GM21825 (cell line): ENCODE measurements at regions not wholly inside any gene's neighbourhood (a gene's known extent, or its start where the extent isn't known, plus 50 kb on each side); places are given as distances from the start of the nearest gene placed in this dataset.
"Not testable (repeated sequence)": the region's sequence is repeated elsewhere in the genome, so short reads cannot be mapped to it uniquely, and the experiment has no call there.

ENCODE experiments used
- ATAC-seq: cut with Tn5 transposase; IDR thresholded peaks from one replicate; pipeline ENCODE4 v1.9.1; 2021; ENCODE audit warnings: mild to moderate bottlenecking, moderate library complexity; ENCODE audit not compliant: unreplicated experiment

- no peak for ATAC-seq
These were observed 336.1 kb downstream of the RPS29 start for GRCh38 chr14:49250109-49250508.

DNA sequence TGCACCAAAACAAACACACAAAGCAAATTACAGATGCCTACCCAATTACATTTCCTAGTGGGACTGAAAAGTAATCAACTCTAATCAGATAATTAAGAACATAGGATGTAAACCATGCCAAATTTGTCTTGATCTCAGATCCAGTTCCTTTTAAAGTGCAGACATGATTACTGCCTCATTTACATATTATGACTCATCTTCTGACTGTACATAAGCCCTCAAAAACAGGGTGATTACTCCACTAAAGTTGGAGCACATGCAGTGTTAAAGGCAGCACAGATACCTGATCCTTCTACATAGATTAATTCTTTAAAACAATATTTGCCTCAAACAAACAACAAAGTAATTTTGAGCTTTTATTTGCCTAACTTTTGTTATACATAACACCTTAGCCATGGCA, 337.2 kb downstream of the RPS29 start:
- no peak for ATAC-seq

- not testable (repeated sequence) for ATAC-seq
These were observed 342.4 kb downstream of the RPS29 start for GRCh38 chr14:49243777-49244176.

- no peak for ATAC-seq
These were observed 345.8 kb downstream of the RPS29 start for GRCh38 chr14:49240383-49240782.

DNA sequence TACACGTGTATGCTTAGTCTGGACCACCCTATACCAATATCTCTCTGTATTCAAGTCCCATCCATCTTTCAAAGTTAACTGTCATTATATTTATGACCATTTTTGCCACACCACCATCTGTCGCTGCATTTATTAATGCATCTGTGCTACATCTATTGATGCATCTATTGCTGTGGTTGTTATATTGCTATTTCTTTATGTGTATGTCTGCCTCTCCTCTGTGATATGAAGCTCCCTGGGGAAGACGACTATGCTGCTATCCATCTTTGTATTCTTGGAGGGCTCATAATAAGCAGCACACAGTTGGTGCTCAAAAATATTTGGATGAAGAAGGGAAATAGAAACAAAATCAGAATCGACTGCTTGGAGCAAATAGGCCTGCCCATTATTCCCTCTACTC, 357.6 kb downstream of the RPS29 start:
- no peak for ATAC-seq

- no peak for ATAC-seq
These were observed 364.9 kb downstream of the RPS29 start for GRCh38 chr14:49221316-49221715.

DNA sequence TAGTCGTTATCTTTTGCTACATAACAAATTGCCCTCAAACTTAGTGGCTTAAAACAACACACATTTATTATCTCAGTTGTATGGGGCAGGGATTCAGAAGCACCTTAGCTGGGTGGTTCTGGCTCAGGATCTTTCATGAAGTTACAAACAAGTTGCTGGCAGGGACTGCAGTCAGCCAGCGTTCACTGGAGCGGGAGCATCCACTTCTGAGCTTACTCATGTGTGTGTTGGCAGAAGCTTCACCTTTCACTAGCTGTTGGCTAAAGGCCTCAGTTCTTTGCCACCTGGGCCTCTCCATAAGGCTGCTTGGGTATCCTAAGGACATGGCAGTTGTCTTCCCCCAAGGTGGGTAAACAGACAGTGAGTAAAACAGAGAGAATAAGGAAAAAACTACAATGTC, 365.7 kb downstream of the RPS29 start:
- no peak for ATAC-seq

DNA sequence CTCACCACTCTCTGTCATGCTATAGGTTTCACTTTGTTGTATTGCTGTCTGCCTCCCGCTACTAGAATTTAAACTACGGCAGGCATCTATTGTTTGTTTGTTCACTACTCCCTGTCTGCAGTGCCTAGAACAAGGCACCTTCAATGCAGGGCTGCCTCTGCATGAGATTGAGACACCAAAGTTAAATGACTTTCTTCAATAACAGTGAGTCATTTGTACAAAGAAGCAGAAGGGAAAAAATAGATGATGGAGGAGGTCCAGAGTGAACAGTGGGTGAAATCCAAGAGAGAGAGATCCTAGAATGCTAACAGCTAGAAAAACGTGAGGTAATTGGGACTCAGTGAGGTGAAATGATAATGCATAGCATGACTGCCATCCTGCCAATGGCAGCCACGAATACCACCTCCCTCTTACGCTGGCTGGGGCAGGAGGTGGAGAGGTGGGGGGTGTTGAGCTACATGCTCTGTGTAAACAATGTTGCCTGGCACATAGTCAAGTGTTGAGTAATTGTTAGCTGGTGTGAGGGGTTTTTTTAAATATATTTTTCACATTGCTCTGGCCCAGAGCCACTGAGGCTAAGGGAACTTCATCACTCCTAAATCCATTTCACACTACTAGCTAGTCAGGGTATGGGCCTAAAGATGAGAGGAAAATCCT, 367.6 kb downstream of the RPS29 start:
- ATAC-seq, result no peak

DNA sequence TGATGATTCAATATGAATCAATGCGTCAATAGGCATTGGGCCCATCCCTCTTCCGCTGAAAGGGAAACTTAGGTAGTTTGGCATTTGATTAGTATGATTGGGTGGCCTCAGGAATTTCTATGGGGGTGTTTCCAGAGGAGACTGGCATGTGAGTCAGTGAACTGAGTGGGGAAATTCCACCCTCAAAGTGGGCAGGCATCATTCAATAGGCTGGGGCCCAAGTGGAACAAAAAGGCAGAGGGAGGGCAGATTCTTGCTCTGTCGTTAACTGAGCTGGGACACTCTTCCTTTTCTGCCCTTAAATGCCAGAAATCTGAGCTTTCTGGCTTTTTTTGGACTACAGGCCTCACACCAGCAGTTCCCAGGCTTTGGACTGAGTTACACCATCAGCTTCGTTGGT, 373.5 kb downstream of the RPS29 start:
- ATAC-seq, result no peak

DNA sequence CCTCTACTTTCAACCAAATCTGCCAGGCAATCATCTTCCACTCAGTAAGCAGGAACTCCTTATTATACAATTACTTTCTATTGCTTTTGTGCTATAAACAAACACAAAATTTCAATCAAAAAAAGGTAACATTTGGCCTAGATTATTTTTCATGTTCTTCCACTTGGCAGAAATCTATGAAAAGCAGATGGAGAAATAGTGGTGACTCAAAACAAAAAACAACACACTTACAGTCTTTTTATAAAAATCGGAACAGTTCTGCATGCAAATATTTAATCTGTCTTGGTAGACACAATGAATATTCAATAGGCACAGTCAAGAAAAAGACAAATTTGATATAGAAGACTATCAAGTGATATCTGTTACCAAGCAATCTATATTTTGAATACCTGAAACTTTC, 376.8 kb downstream of the RPS29 start:
- ATAC-seq, result no peak

- ATAC-seq, result no peak
These were observed 379.4 kb downstream of the RPS29 start for GRCh38 chr14:49206828-49207227.

DNA sequence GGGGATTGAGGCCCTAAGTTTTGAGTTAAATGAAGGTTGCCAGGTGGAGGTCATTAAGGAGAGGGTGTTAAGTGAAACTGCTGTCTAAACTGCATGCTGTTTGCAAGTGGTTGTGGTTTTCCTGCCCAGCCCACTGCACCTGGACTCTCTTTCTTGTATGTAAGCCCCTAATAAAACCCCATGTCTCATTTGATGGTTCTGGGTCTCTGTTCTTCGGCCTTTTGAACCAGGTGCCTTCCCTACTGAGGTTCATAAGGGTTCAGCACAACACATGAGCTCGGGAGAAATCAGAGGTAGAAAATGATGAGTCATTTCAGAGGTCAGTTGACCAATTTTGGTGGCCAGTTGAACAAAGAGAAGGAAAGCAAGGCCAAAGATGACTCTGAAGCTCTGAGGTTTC, 382.5 kb downstream of the RPS29 start:
- no peak for ATAC-seq

DNA sequence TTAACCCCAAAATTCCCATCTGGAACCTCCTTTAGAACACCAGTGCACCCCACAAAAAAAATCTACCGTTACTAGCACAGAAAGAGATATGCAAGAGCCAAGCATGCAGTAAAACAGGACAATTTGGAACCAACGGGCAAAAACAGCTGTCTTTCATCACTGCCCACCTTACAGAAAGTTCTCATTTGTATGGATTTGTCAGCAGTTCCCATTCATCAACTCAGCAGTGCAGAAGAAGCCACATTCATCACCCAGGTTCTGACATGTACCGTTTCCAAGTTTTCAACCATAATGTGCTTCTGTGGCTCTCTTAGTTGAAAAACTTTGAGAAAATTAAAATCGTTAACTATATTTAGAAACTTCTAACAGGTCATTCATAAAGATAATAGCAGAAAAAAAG, 387.0 kb downstream of the RPS29 start:
- no peak for ATAC-seq

GRCh38 chr14:49196327-49196726, 389.9 kb downstream of the RPS29 start:
- no peak for ATAC-seq

GRCh38 chr14:49194067-49194466, 392.1 kb downstream of the RPS29 start:
- no peak for ATAC-seq

DNA sequence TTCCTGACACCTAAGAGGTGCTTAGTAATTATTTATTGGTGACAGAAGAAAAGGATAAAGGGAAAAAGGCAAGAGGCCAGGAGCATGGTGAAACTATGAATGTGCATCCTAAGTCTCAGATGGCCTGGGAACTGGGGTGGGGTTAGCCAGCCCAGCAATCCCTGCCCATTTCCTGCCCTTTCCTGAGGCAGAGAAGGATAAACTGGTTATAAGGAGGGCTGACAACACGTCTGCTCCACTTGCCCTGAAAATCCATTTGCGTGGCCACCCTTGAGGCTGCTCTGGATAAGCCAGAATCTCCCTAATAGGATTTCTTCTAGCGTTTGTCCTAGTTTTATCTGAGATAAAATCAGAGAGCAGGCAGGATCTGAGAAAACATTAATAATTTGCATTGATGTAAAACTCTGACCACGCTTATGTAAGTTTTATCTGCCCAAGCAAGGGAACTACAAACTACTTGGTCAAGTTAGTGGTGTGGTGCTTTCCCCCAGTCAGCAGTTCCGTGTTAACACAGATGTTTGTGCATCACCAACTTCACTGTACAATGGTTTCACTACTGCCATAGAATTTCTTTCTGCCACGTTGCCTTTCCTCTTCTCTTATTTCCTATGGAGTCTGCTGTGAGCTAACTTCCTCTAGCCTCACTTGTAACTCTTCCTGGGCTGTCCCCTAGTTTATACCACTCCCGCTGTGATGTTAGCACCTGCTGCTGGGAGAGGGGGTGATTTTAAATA, 392.7 kb downstream of the RPS29 start:
- peak; percentile 94 for ATAC-seq

DNA sequence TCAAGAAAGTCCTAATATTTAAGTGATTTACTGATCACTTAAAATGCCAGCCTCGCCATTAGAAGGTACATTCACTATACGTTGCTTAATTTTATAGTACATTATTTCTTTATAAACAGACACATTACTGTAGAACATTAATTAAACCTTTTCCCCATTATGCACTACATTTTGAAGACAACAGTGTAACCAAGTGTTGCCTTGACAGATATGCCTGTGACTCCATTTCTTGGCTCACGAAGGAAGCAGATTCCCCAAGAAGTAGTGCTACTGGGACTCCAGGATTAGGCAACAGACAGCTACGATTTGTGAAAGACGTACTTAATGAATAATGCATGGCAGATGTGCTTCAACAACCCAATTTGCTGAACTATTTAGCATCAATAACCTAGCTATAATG, 394.8 kb downstream of the RPS29 start:
- ATAC-seq, result no peak

DNA sequence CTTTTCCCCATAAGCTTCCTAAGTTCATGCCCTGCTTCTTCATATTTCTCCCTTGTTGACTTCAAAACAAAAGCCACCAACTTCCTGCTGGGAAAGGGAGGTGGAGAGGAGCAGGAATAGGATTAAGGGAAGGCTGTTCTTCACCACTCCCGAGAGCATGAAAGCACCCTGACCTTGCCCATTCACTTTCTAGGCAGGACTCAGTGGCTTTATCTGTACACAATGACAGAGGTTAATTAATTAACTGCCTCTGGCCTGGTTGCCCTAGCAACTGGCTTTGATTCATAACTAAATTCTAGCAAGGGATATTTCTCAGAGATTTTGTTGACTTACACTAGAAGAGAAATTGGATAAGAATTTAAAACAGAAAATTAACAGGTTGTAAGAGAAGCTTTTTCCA, 396.8 kb downstream of the RPS29 start:
- no peak for ATAC-seq

GRCh38 chr14:49187799-49188198, 398.4 kb downstream of the RPS29 start:
- ATAC-seq, result no peak

DNA sequence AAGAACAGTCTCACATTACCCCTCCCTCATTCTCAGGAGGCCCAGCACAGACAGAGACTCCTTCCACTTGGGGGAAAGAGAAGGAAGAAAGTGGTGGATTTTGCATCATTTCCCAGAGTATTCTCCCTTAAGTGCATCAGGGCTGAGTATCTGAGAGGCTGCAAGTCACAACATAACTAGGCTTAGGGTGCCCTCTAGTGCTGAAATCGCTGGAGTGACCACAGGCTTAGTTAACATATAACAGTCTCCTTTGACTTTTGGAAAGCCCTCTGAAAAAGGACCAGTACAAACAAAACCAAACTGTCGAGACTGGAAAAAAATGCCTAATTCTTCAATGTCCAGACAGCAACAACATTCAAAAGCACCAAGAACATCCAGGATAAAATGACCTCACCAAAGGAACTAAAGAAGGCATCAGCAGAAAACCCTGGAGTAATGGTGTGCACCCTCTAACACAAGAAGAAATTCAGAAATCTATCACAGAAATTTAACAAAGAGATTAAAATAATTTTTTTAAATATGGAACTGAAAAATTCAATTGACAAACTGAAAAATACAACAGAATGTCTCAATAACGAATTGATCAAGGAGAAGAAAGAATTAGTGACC, 412.3 kb downstream of the RPS29 start:
- peak; percentile 98 for ATAC-seq

GRCh38 chr14:49164074-49164473, 422.1 kb downstream of the RPS29 start:
- ATAC-seq, result no peak

DNA sequence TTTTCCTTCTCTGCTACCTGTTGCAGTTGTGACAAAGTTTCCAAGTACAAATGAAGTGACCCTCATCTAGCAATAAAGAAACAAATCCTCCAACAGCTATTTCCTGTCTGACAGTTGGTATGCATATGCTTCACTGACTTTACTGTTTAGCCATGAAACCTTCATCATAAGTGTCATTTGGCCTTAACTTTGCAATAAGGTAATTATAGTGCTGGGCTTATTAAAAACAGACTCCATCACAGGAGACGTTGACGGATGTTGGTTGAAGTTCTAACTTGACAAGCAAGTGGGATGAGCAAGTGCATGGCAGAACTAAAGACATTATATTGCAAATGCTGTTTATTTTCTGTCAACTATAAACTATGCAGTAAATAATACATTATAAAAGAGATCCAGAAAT, 425.2 kb downstream of the RPS29 start:
- ATAC-seq, result no peak
